Erythroblast (primary cell): ENCODE measurements at regions not wholly inside any gene's neighbourhood (a gene's known extent, or its start where the extent isn't known, plus 50 kb on each side); places are given as distances from the start of the nearest gene placed in this dataset.
"Not testable (repeated sequence)": the region's sequence is repeated elsewhere in the genome, so short reads cannot be mapped to it uniquely, and the experiment has no call there.

ENCODE experiments used
- GATA1 ChIP-seq: IDR thresholded peaks from 2 replicates; pipeline ENCODE4 v1.6.1; 2011; ENCODE audit warnings: low read depth, mild to moderate bottlenecking, control low read depth, low read length, moderate library complexity
- POLR2A ChIP-seq: IDR thresholded peaks from 2 replicates; pipeline ENCODE4 v1.6.1; 2011; ENCODE audit warnings: mild to moderate bottlenecking, low read length

GRCh38 chrX:79456593-79456992, 89.5 kb upstream of the ITM2A start:
- not testable (repeated sequence) for TF ChIP-seq POLR2A, GATA1
